ENCODE measurements at regions not wholly inside any gene's neighbourhood (a gene's known extent, or its start where the extent isn't known, plus 50 kb on each side); places are given as distances from the start of the nearest gene placed in this dataset.
"Not testable (repeated sequence)": the region's sequence is repeated elsewhere in the genome, so short reads cannot be mapped to it uniquely, and the experiment has no call there.

DNA sequence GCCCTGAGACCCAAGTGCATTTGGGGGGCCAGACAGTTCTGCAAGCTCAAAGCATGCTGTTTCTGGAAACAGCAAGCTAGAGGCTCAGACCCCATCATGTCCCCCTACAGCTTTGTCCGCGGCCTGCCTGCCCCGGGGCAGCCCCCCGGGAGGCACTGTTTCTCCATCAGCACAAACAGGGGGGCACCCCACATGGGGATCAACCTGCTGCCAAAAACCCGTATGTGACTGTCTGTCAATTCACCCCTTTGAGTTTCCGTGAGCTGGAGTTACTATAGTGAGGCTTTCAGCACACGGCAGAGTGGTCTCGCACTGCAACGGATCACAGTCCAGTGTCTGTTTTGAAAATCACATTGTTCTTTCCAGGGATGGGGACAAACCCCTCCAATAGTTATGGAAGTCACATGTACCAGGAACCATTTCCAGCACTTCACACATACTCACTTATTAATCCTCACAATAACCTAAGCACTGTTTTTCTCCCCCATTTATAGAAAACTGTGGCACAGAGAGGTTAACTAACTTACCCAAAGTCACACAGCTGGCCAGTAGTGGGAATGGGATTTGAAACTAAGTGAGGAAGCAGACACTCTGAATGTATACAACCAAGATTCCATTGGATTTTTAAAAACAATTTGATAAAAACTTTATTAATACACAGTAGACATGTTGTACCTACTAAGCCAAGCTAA is 269.0 kb downstream of the C16orf95 start:
- no peak overlapping the region for H3K4me2 ChIP-seq
- 87% methylated on average over 9 of the region's 9 CpGs for WGBS (ENCODE audit: missing lambda C conversion rate)
- no peaks in the 10 kb centered on the region for H3K9me3 ChIP-seq
- no peak overlapping the region for H3K4me3 ChIP-seq
- no peak for FAIRE-seq
- no peak for ATAC-seq
- H3K27ac ChIP-seq: no peak overlapping the region
- peak; percentile 50 for TF ChIP-seq ZFP36 (IDR thresholded peaks at IDR 0.05; ENCODE audit: borderline replicate concordance, partially characterized antibody)
- TF ChIP-seq KDM5A (IDR thresholded peaks at IDR 0.05): no peak
- POLR2A ChIA-PET: no interaction called here
- no peaks in the 10 kb centered on the region for H3K4me1 ChIP-seq
- CTCF ChIA-PET: interaction anchor here (0.9 to 10.3 kb wide), 7 partner anchors 9 to 490 kb away, joined by 3 to 82 read pairs (median 4); no protein-coding TSS in a partner anchor
- DNase-seq (ENCODE audit: low read depth in 1 of 2, low spot score in 1 of 2): no peak

DNA sequence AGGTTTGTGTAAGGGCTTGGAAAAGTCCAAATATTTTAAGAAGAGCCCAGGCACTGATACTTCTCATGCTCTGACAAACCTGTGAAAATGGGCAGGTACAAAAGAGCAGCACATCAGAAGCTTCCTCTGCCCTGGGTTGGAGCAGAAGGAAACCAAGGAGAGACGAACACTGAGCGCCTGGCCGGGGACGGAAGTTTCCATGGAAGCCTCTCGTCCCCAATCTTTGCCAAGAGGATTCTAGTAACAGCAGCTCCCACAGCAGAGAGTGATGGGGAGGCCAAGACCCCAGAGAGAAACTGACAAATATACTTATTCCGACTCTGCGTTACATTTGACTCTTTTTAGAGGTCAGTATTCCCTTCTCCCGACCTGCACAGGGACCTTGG is 268.5 kb downstream of the C16orf95 start:
- Histone ChIP-seq H3K4me3 (no peak overlapping the region), H3K9me3 (no peaks in the 10 kb centered on the region), H3K4me2 (no peak overlapping the region), H3K4me1 (no peaks in the 10 kb centered on the region), H3K27ac (no peak overlapping the region)
- 85% methylated on average over 8 of the region's 8 CpGs for WGBS (ENCODE audit: missing lambda C conversion rate)
- ATAC-seq (no peak), FAIRE-seq (no peak), DNase-seq (ENCODE audit: low read depth in 1 of 2, low spot score in 1 of 2) (no peak)
- CTCF ChIA-PET: interaction anchor here (10.3 kb wide), 1 partner anchor 14 kb away, joined by 82 read pairs; no protein-coding TSS in a partner anchor
- TF ChIP-seq RAD21 (conservative IDR thresholded peaks at IDR 0.05 in 1 of 2, IDR thresholded peaks at IDR 0.05 in 1 of 2): no peak
- no peak for TF ChIP-seq HDAC2 (IDR thresholded peaks at IDR 0.05)
- TF ChIP-seq, protein P1, sequence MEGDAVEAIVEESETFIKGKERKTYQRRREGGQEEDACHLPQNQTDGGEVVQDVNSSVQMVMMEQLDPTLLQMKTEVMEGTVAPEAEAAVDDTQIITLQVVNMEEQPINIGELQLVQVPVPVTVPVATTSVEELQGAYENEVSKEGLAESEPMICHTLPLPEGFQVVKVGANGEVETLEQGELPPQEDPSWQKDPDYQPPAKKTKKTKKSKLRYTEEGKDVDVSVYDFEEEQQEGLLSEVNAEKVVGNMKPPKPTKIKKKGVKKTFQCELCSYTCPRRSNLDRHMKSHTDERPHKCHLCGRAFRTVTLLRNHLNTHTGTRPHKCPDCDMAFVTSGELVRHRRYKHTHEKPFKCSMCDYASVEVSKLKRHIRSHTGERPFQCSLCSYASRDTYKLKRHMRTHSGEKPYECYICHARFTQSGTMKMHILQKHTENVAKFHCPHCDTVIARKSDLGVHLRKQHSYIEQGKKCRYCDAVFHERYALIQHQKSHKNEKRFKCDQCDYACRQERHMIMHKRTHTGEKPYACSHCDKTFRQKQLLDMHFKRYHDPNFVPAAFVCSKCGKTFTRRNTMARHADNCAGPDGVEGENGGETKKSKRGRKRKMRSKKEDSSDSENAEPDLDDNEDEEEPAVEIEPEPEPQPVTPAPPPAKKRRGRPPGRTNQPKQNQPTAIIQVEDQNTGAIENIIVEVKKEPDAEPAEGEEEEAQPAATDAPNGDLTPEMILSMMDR (IDR thresholded peaks at IDR 0.05): no peak
- TF ChIP-seq KDM1A (IDR thresholded peaks at IDR 0.05; ENCODE audit: low read depth): no peak
- no peak for TF ChIP-seq ZNF302 (CRISPR knock-in tag; IDR thresholded peaks at IDR 0.05)
- TF ChIP-seq, protein P2, sequence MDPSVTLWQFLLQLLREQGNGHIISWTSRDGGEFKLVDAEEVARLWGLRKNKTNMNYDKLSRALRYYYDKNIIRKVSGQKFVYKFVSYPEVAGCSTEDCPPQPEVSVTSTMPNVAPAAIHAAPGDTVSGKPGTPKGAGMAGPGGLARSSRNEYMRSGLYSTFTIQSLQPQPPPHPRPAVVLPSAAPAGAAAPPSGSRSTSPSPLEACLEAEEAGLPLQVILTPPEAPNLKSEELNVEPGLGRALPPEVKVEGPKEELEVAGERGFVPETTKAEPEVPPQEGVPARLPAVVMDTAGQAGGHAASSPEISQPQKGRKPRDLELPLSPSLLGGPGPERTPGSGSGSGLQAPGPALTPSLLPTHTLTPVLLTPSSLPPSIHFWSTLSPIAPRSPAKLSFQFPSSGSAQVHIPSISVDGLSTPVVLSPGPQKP (IDR thresholded peaks at IDR 0.05; ENCODE audit: low read depth, low read length): no peak
- no peak for TF ChIP-seq POLR2AphosphoS2 (conservative IDR thresholded peaks at IDR 0.05; ENCODE audit: low read length)
- POLR2A ChIA-PET: no interaction called here

DNA sequence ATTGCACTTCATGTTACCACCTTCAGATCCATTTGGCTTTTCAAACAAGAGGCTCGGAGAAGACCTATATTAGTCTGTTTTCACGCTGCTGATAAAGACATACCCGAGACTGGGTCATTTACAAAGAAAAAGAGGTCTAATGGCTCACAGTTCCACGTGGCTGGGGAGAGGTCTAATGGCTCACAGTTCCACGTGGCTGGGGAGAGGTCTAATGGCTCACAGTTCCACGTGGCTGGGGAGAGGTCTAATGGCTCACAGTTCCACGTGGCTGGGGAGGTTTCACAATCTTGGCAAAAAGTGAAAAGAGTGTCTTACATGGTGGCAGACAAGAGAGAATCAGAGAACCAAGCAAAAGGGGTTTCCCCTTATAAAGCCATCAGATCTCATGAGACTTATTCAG is 268.0 kb downstream of the C16orf95 start:
- ATAC-seq; H3K4me2 ChIP-seq; DNase-seq (ENCODE audit: low read depth in 1 of 2, low spot score in 1 of 2); POLR2A ChIA-PET; H3K4me1 ChIP-seq; H3K27ac ChIP-seq; H3K4me3 ChIP-seq; H3K9me3 ChIP-seq; FAIRE-seq: not testable (repeated sequence)
- 45% methylated on average over 7 of the region's 7 CpGs for WGBS (ENCODE audit: missing lambda C conversion rate)
- CTCF ChIA-PET: interaction anchor here (10.3 kb wide), 1 partner anchor 13 kb away, joined by 82 read pairs; no protein-coding TSS in a partner anchor

DNA sequence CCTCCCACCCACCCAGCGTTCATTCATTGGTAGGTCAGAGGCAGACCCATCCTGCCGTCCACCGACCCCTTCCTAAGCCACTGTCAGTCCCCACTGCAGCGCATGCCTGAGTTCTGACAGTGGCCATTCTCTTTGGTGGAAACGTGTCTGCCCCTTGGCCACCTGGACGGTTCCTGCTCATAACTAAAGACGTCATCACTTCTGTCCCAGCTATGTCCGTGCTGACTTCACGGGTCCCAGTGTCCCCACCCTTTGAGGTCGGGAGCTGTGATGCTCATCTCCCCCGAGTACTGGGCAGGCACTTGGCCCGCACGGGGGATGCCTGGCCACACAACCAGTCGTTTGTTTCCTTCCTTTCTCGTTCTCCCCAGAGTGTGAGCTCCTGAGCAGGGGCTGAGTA is 267.1 kb downstream of the C16orf95 start:
- DNase-seq (ENCODE audit: low read depth in 1 of 2, low spot score in 1 of 2) (no peak), ATAC-seq (no peak), FAIRE-seq (no peak)
- H3K4me3 ChIP-seq: no peak overlapping the region
- no peak overlapping the region for H3K27ac ChIP-seq
- no peaks in the 10 kb centered on the region for H3K4me1 ChIP-seq
- ChIA-PET POLR2A (no interaction called here), CTCF (interaction anchor here (10.3 kb wide), 1 partner anchor 13 kb away, joined by 82 read pairs; no protein-coding TSS in a partner anchor)
- H3K4me2 ChIP-seq: no peak overlapping the region
- peaks cover 6% of the 10 kb centered on the region; the same call in 1 of the 3 replicates for H3K9me3 ChIP-seq
- 71% methylated on average over 11 of the region's 15 CpGs for WGBS (ENCODE audit: missing lambda C conversion rate)
- TF ChIP-seq MAZ (IDR thresholded peaks at IDR 0.05; ENCODE audit: borderline replicate concordance, low read depth, low read length) (no peak), CBX8 (IDR thresholded peaks at IDR 0.05) (no peak), TP53 (CRISPR knock-in tag; IDR thresholded peaks at IDR 0.05) (no peak), BHLHE40 (IDR thresholded peaks at IDR 0.05; ENCODE audit: low read depth, low read length) (no peak), EHMT2 (IDR thresholded peaks at IDR 0.05; ENCODE audit: low read depth) (no peak), HOXB5 (CRISPR knock-in tag; IDR thresholded peaks at IDR 0.05) (no peak), EP300 (IDR thresholded peaks at IDR 0.05) (no peak), MAFK (IDR thresholded peaks at IDR 0.05; ENCODE audit: partially characterized antibody) (no peak)
- TF ChIP-seq, protein P3, sequence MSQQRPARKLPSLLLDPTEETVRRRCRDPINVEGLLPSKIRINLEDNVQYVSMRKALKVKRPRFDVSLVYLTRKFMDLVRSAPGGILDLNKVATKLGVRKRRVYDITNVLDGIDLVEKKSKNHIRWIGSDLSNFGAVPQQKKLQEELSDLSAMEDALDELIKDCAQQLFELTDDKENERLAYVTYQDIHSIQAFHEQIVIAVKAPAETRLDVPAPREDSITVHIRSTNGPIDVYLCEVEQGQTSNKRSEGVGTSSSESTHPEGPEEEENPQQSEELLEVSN (IDR thresholded peaks at IDR 0.05; ENCODE audit: borderline replicate concordance, low read depth): no peak
- TF ChIP-seq, protein P4, sequence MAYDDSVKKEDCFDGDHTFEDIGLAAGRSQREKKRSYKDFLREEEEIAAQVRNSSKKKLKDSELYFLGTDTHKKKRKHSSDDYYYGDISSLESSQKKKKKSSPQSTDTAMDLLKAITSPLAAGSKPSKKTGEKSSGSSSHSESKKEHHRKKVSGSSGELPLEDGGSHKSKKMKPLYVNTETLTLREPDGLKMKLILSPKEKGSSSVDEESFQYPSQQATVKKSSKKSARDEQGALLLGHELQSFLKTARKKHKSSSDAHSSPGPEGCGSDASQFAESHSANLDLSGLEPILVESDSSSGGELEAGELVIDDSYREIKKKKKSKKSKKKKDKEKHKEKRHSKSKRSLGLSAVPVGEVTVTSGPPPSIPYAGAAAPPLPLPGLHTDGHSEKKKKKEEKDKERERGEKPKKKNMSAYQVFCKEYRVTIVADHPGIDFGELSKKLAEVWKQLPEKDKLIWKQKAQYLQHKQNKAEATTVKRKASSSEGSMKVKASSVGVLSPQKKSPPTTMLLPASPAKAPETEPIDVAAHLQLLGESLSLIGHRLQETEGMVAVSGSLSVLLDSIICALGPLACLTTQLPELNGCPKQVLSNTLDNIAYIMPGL (CRISPR knock-in tag; IDR thresholded peaks at IDR 0.05; ENCODE audit: borderline replicate concordance): no peak
- TF ChIP-seq, protein P5, sequence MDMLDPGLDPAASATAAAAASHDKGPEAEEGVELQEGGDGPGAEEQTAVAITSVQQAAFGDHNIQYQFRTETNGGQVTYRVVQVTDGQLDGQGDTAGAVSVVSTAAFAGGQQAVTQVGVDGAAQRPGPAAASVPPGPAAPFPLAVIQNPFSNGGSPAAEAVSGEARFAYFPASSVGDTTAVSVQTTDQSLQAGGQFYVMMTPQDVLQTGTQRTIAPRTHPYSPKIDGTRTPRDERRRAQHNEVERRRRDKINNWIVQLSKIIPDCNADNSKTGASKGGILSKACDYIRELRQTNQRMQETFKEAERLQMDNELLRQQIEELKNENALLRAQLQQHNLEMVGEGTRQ (IDR thresholded peaks at IDR 0.05): no peak
- TF ChIP-seq, protein P1 (IDR thresholded peaks at IDR 0.05): no peak

Data from A549 (cell line).